ENCODE measurements at regions not wholly inside any gene's neighbourhood (a gene's known extent, or its start where the extent isn't known, plus 50 kb on each side); places are given as distances from the start of the nearest gene placed in this dataset.

DNA sequence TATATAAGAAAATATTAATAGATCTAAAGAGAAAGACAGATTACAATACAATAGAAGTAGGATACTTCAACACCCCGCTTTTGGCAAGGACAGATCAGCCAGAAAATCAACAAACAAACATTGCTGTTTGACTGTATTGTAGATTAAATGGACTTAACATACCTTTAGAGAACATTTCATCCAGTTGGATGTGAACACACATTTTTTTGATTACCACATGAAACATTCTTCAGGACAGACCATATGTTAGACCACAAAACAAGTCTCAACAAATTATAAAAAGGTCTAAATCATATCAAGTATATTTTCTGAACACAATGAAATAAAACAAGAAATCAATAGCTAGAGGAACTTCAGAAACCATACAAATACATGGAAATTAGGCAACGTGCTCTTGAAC is 148.2 kb downstream of the TRMT11 start:
- Histone ChIP-seq H3F3A (ENCODE audit: insufficient read depth, low read length) (no peaks in the 10 kb centered on the region), H3K4me2 (ENCODE audit: low read depth, low read length) (no peak overlapping the region), H4K20me1 (ENCODE audit: insufficient read depth, low read length) (no peaks in the 10 kb centered on the region), H3K9me2 (replicated peaks; ENCODE audit: insufficient read depth, low read length) (no peaks in the 10 kb centered on the region), H3K36me3 (replicated peaks; ENCODE audit: insufficient read depth, low read length) (no peaks in the 10 kb centered on the region), H3K4me3 (ENCODE audit: low read length) (no peak overlapping the region), H3K79me2 (ENCODE audit: low read length) (no peaks in the 10 kb centered on the region), H3K9me3 (replicated peaks; ENCODE audit: insufficient read depth, low read length) (no peaks in the 10 kb centered on the region), H3K27me3 (replicated peaks; ENCODE audit: insufficient read depth, low read length) (no peaks in the 10 kb centered on the region), H3K9ac (ENCODE audit: low read length) (no peak overlapping the region), H3K4me1 (ENCODE audit: low read length) (no peaks in the 10 kb centered on the region), H3K27ac (ENCODE audit: low read length) (no peak overlapping the region), H2AFZ (ENCODE audit: low read length) (no peak overlapping the region)
- no peak for DNase-seq
- TF ChIP-seq, protein P1, sequence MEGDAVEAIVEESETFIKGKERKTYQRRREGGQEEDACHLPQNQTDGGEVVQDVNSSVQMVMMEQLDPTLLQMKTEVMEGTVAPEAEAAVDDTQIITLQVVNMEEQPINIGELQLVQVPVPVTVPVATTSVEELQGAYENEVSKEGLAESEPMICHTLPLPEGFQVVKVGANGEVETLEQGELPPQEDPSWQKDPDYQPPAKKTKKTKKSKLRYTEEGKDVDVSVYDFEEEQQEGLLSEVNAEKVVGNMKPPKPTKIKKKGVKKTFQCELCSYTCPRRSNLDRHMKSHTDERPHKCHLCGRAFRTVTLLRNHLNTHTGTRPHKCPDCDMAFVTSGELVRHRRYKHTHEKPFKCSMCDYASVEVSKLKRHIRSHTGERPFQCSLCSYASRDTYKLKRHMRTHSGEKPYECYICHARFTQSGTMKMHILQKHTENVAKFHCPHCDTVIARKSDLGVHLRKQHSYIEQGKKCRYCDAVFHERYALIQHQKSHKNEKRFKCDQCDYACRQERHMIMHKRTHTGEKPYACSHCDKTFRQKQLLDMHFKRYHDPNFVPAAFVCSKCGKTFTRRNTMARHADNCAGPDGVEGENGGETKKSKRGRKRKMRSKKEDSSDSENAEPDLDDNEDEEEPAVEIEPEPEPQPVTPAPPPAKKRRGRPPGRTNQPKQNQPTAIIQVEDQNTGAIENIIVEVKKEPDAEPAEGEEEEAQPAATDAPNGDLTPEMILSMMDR (IDR thresholded peaks at IDR 0.05; ENCODE audit: low read length) = no peak
- TF ChIP-seq EZH2phosphoT487 (IDR thresholded peaks at IDR 0.05; ENCODE audit: low read length) (no peak), EZH2 (optimal IDR thresholded peaks at IDR 0.05; ENCODE audit: low read depth, low read length) (no peak)

DNA sequence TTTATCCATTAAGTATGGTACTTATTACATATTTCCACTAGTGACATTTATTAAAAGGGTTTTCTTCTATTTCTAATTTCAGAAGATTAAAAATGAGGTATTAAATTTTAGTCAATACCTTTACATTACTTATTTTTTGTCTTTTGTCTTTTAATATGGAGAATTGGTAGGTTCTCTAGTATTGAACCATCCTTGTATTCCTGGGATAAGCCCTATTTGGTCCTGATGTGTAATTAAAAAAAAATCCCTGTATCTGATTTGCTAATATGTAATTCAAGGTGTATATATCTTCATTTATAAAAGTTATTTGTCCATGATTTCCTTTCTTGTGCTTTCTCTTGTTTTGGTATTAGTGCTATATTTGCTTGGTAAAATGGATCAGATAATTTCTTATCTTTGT is 153.7 kb downstream of the TRMT11 start:
- Histone ChIP-seq H2AFZ (ENCODE audit: low read length) (no peak overlapping the region), H3K27ac (ENCODE audit: low read length) (no peak overlapping the region), H3K4me2 (ENCODE audit: low read depth, low read length) (no peak overlapping the region), H3K9ac (ENCODE audit: low read length) (no peak overlapping the region), H3K36me3 (replicated peaks; ENCODE audit: insufficient read depth, low read length) (no peaks in the 10 kb centered on the region), H3K4me3 (ENCODE audit: low read length) (no peak overlapping the region), H3F3A (ENCODE audit: insufficient read depth, low read length) (no peaks in the 10 kb centered on the region), H3K9me2 (replicated peaks; ENCODE audit: insufficient read depth, low read length) (no peaks in the 10 kb centered on the region), H3K4me1 (ENCODE audit: low read length) (no peaks in the 10 kb centered on the region), H3K27me3 (replicated peaks; ENCODE audit: insufficient read depth, low read length) (no peaks in the 10 kb centered on the region), H3K9me3 (replicated peaks; ENCODE audit: insufficient read depth, low read length) (no peaks in the 10 kb centered on the region), H3K79me2 (ENCODE audit: low read length) (no peaks in the 10 kb centered on the region), H4K20me1 (ENCODE audit: insufficient read depth, low read length) (no peaks in the 10 kb centered on the region)
- no peak for DNase-seq
- no peak for TF ChIP-seq EZH2phosphoT487 (IDR thresholded peaks at IDR 0.05; ENCODE audit: low read length)
- TF ChIP-seq, protein P1 (IDR thresholded peaks at IDR 0.05; ENCODE audit: low read length) = no peak
- no peak for TF ChIP-seq EZH2 (optimal IDR thresholded peaks at IDR 0.05; ENCODE audit: low read depth, low read length)

- Histone ChIP-seq H3K4me1 (ENCODE audit: low read length) (no peaks in the 10 kb centered on the region), H3K79me2 (ENCODE audit: low read length) (no peaks in the 10 kb centered on the region), H2AFZ (ENCODE audit: low read length) (no peak overlapping the region), H3K4me2 (ENCODE audit: low read depth, low read length) (no peak overlapping the region), H3K9me3 (replicated peaks; ENCODE audit: insufficient read depth, low read length) (no peaks in the 10 kb centered on the region), H3F3A (ENCODE audit: insufficient read depth, low read length) (no peaks in the 10 kb centered on the region), H4K20me1 (ENCODE audit: insufficient read depth, low read length) (no peaks in the 10 kb centered on the region), H3K9me2 (replicated peaks; ENCODE audit: insufficient read depth, low read length) (no peaks in the 10 kb centered on the region), H3K9ac (ENCODE audit: low read length) (no peak overlapping the region), H3K27ac (ENCODE audit: low read length) (no peak overlapping the region), H3K36me3 (replicated peaks; ENCODE audit: insufficient read depth, low read length) (no peaks in the 10 kb centered on the region), H3K27me3 (replicated peaks; ENCODE audit: insufficient read depth, low read length) (no peaks in the 10 kb centered on the region), H3K4me3 (ENCODE audit: low read length) (no peak overlapping the region)
- TF ChIP-seq, protein P1 (IDR thresholded peaks at IDR 0.05; ENCODE audit: low read length) = no peak
- no peak for TF ChIP-seq EZH2phosphoT487 (IDR thresholded peaks at IDR 0.05; ENCODE audit: low read length)
- TF ChIP-seq EZH2 (optimal IDR thresholded peaks at IDR 0.05; ENCODE audit: low read depth, low read length) = no peak
- no peak for DNase-seq
These were observed 157.5 kb downstream of the TRMT11 start for GRCh38 chr6:126143761-126144251.
